ENCODE measurements at regions not wholly inside any gene's neighbourhood (a gene's known extent, or its start where the extent isn't known, plus 50 kb on each side); places are given as distances from the start of the nearest gene placed in this dataset.

DNA sequence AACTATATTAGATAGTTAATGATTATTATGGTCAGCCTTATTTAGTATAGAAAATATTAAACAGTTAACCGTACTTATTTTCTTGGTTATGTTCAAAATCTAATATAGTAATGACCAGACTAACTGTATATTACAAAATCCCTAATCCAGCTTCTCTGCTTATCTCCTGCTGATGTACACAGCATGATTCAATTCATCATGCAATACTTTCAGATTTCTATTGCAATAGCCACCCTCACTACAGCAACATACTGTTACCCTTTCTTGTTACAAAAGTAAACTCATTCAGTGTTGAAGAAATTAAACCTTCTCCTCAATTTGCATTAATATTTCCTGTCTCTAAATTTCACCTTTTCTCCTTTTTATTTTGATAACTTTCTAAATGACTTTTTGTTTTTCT lies 1375.0 kb upstream of the NUDT12 start:
- TF ChIP-seq SIN3A (IDR thresholded peaks at IDR 0.05; ENCODE audit: borderline replicate concordance, insufficient read depth, low read length) (no peak), POLR2AphosphoS5 (IDR thresholded peaks at IDR 0.05; ENCODE audit: low read depth, low read length) (no peak)

All from PFSK-1 (cell line).